GM21723 (cell line): ENCODE measurements at regions not wholly inside any gene's neighbourhood (a gene's known extent, or its start where the extent isn't known, plus 50 kb on each side); places are given as distances from the start of the nearest gene placed in this dataset.
"Not testable (repeated sequence)": the region's sequence is repeated elsewhere in the genome, so short reads cannot be mapped to it uniquely, and the experiment has no call there.

Experiments used
- ATAC-seq: cut with Tn5 transposase; IDR thresholded peaks from one replicate; pipeline ENCODE4 v1.9.1; 2021; ENCODE audit warnings: mild to moderate bottlenecking, moderate library complexity; ENCODE audit not compliant: unreplicated experiment

- ATAC-seq, result peak; percentile 70
Observed at GRCh38 chr9:39559384-39559783, 203.9 kb downstream of the SPATA31A1 start.

GRCh38 chr9:39566782-39567181 is 211.3 kb downstream of the SPATA31A1 start:
- not testable (repeated sequence) for ATAC-seq

- ATAC-seq, result not testable (repeated sequence)
Observed at GRCh38 chr9:39567396-39567795, 211.9 kb downstream of the SPATA31A1 start.

DNA sequence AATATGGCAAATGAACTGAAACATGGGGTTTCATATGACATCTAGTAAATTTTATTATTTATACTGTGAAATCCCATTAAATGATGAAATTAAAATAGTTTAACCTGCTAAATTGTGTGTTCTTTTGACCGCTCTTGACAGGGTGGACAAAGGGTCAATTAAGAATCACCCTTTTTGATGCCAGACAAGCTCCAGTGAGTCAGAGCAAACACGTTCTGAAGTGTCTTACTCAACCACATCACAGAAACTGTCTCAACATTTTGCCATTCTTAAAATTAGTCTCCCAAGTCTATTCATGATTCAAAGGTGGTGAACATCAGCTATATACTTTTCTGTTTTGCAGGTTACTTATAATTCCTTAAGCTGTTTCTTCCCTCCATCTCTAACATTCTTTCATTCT is 213.4 kb downstream of the SPATA31A1 start:
- ATAC-seq, result not testable (repeated sequence)

GRCh38 chr9:39573024-39574022 is 217.9 kb downstream of the SPATA31A1 start:
- not testable (repeated sequence) for ATAC-seq

- not testable (repeated sequence) for ATAC-seq
Observed at GRCh38 chr9:39579000-39579399, 223.5 kb downstream of the SPATA31A1 start.

DNA sequence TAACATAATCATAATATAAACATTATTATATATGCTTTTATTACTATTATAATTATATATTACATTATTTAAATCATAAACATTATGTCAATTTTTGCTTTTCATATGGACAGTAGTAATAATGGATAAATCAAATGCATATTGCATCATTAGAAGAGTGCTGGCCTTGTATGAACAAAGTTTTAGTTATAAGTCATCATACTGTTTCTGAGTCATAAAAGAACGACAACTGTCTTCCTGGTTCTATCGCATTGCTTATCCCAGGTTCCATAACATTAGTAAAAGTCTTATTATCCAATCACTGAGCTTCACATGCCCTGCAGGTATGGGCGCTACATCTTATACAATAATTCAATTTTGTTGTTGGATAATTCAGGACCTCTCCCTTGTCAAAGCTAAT is 225.8 kb downstream of the SPATA31A1 start:
- ATAC-seq, result not testable (repeated sequence)

DNA sequence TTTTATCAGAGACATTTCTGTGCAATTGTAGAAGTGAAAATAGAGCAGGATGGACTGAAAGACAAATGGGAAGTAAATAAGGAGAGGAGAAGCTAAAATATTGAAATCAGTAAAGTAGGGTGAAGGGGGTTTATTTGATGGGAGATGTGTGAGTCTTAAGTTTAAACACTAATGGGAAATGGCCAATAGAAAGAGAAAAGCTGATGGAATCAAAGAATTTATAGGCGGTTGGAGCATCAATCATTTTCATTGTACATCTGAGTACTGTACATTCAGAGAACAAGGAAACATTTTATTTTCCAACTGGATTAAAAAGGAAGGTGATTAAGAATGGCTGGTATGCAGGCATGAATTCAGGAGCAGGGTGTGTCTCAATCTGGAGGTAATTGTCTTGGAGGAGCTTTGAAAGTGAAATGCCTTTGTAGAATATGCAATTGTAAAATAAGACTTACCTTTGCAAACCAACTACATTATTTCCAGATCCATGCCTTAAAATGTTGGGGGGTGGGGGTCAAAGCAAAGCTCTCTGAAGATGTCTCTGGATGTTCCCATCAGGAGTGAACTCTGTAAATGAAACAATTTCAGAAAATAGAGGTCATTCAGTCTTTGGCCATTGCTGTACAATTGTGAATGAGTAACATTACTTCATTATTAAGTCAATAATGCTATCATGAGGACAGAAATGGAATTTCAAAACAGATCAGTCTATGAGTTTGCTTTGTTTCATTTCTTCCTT is 227.4 kb downstream of the SPATA31A1 start:
- not testable (repeated sequence) for ATAC-seq

- ATAC-seq, result not testable (repeated sequence)
Observed at GRCh38 chr9:39583413-39583747, 227.9 kb downstream of the SPATA31A1 start.

- ATAC-seq, result not testable (repeated sequence)
Observed at GRCh38 chr9:39585233-39585632, 229.8 kb downstream of the SPATA31A1 start.

DNA sequence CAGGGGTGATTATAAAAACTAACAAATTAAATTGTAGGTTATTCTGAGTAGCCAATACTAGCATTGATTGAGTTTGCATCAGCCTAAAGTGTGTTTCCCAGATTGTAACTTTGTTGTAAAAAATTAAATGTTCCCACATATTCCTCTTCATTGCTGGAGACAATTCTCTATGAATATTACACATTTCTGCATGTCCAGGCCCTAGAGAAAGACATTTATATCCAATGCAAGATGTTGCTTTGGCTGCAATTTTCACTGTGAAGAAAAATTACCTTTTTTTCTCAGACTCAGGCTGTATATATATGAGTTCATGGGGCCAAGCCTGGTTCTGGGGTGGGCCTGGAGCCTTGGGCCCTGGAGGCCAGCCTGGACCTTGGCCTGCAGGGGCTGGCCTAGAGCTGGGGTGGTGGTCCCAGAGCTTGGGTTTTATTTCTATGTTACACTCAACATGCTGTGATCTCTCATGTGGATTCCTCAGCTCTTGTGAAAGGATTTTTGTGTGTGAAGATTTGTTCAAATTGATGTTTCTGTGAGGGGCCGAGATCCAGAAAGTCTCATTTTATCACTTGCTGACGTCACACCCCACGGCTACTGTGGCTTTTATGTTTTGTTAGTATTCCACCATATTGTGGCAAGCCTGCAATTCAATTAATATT is 232.5 kb downstream of the SPATA31A1 start:
- ATAC-seq, result no peak

DNA sequence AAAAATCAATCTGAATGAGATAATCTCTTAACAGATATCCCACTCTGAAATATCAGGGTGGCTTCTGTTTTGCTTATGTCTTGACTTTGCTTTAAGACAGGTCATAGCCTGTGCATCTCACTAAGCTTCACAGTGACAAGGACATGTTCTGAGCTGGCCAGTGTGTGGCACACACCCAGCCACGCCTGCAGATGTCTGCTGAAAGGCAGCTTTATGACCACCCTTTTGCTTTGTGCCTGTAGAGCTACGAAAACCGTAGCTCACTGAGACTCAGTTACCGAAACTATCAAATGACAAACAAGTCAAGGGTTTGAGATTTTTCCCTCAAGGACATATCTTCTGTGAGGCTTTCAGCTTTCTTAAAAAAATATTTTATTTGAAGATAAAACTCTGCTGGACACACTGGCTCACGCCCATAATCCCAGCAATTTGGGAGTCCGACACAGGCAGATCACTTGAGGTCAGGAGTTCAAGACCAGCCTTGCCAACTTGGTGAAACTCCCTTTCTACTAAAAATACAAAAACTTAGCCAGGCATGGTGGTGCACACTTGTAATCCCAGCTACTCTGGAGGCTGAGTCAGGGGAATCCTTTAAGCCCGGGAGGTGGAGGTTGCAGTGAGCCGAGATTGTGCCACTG is 233.2 kb downstream of the SPATA31A1 start:
- no peak for ATAC-seq

GRCh38 chr9:39604089-39604488 is 248.6 kb downstream of the SPATA31A1 start:
- ATAC-seq, result not testable (repeated sequence)

- ATAC-seq, result peak; percentile 98
Observed at GRCh38 chr9:39611449-39612231, 256.2 kb downstream of the SPATA31A1 start.

- not testable (repeated sequence) for ATAC-seq
Observed at GRCh38 chr9:39616480-39616879, 261.0 kb downstream of the SPATA31A1 start.

- ATAC-seq, result not testable (repeated sequence)
Observed at GRCh38 chr9:39624048-39624447, 268.6 kb downstream of the SPATA31A1 start.

DNA sequence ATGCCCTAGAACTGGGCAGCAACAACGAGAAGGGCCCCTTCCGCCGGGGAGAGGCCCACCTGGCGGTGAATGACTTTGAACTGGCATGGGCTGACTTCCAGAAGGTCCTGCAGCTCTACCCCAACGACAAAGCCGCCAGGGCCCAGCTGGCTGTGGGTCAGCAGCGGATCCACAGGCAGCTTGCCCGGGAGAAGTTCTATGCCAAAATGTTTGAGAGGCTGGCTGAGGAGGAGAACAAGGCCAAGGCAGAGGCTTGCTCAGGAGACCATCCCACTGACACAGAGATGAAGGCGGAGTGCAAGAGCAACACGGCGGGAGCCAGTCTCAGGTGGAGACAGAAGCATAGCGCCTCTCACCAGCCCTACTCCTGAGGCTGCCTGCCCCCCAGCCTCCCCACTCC is 276.6 kb downstream of the SPATA31A1 start:
- not testable (repeated sequence) for ATAC-seq

- not testable (repeated sequence) for ATAC-seq
Observed at GRCh38 chr9:39649029-39649428, 293.6 kb downstream of the SPATA31A1 start.

- ATAC-seq, result peak; percentile 78
Observed at GRCh38 chr9:39656960-39657603, 301.6 kb downstream of the SPATA31A1 start.
